GM12872 (cell line): ENCODE measurements at regions not wholly inside any gene's neighbourhood (a gene's known extent, or its start where the extent isn't known, plus 50 kb on each side); places are given as distances from the start of the nearest gene placed in this dataset.

Experiments used
- TF ChIP-seq, protein P1 (sequence below): IDR thresholded peaks from 3 replicates; pipeline ENCODE4 v1.5.1; 2011; ENCODE audit warnings: low read depth, mild to moderate bottlenecking, low read length, moderate library complexity; ENCODE audit not compliant: insufficient read depth

DNA sequence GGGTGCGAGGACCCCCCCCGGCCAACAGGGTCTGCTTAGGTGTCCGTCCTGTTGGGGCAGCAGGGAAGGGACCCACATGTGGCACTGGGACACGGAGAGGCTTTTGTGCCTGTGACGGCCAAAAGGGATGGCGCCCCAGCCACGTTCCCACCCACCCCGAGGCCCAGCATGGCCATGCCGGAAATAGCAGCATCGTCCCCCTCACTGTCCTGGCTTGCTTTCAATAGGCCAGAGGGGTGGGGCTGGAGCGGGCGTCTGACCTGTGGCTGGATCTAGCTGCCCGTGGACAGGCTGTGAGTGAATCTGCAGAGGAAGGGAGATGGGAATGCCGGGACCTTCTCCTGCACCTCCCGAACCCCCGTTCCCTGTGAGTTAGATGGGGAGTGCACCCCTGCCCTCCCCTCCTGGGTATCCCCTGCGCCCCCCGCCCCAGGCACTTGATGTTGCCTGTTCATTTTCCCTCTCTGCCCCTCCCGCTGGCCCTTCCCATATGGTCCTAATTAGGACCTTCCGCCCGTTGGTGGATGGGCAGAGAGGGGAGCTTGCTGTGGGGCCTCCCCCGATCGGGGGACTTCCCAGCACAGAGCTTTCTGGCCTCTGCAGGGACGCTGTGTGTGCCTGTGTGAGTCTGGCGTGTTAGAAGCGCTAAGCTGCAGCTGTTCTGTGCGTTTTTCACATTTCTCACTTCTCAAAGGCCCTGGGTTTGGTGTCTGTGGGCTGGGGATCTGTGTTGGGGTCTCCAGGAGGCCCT, 292.8 kb downstream of the SEC14L1 start:
- TF ChIP-seq, protein P1, sequence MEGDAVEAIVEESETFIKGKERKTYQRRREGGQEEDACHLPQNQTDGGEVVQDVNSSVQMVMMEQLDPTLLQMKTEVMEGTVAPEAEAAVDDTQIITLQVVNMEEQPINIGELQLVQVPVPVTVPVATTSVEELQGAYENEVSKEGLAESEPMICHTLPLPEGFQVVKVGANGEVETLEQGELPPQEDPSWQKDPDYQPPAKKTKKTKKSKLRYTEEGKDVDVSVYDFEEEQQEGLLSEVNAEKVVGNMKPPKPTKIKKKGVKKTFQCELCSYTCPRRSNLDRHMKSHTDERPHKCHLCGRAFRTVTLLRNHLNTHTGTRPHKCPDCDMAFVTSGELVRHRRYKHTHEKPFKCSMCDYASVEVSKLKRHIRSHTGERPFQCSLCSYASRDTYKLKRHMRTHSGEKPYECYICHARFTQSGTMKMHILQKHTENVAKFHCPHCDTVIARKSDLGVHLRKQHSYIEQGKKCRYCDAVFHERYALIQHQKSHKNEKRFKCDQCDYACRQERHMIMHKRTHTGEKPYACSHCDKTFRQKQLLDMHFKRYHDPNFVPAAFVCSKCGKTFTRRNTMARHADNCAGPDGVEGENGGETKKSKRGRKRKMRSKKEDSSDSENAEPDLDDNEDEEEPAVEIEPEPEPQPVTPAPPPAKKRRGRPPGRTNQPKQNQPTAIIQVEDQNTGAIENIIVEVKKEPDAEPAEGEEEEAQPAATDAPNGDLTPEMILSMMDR, result no peak

DNA sequence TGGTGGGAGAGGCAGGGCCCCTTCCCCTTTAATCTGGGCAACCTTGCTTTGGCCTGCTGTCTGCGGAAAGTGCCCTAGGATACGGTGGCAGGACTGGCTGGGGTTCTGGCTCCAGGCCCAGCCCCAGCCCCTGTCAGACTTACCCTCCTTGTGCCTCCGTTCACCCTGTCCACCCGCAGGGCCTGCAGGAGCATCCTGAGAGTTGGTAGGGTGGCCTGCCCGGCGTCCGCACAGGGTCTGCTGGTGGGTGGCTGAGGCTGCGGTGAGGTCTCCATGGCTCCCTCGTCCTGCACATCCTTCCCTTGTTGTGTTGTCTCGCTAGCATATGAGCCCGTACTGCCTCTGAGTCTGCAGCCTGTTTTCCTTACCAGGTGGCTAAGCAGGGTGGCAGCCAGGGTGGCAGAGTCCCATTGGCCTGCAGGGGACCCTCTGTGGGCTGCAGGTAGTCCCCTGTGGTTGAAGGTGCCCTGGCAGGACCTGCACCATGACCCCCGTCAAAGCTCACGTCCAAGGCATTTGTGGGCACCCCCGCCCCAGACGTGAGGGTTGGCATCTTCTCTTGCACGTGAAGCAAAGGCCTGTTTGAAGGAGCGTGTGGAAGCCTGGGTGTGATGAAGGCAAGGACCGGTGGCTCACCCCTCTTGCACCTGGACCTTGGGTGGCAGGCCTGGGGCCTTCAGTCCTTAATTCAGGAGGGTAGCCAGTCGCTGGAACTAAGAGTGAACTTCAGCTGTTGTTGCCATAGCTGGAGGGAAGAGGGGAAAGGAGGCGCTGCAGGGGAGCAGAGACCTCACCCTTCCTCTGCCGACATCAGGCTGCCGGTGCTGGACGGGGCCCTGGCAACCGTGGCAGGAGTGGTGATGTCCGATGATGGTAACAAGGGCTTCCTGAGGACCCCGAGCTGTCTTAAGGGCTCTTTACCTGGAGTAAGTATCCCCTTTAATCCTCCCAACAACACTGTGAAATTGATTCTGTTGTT, 293.7 kb downstream of the SEC14L1 start:
- TF ChIP-seq, protein P1, result no peak

DNA sequence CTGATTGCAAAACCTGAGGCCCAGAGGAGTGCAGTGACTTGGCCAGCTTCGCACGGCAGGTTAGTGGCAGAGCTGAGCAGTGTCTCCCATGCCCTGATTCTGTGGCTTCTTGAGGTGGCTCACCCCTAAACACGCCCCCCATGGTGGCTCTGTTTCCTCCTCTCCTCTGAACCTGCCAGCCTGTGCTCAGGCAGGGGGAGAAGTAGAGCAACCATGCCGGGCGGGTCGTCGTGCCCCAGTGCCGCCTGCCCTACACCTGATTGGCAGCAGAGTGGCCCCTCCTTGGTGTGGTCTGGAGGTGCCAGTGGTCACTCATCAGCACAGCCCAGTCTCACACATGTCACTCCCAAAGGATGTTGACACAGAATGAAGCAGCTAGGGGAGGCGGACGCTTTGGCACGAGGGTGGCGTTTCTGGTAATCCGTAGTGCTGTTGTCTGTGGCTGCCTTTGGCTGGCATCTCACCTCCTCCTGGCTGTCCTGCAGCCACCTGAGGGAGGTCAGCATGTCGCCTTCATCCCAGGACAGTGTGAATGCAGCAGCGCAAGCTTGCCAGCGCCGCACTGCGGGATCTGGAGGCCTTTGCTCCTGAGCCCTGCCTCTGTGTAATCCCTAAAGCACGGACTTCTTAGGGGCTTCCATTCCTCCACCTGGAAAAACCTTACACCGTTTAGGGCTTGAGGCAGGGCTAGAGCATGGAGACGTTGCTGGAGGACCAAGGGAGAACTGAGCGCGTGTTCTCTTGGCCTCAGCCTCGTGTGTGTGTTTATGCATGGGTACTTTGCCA, 294.7 kb downstream of the SEC14L1 start:
- TF ChIP-seq, protein P1, result no peak

DNA sequence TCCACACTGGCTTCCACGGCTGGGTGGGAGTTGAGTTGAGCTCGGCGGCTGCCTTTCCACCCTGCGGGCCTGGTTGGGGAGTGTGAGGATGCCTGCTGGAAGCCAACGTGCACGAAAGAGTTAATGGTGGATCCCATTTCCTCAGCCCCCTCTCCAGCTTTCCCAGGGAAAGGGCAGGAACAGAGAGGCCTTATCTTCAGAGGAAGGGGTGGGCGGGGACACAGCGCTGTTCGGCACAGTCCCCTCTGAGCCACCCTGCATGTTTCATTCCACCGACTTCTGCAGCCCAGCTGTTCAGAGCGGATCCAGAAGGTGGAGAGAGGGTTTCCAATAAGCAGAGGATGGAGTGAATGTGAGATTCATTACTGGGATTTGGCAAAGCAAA, 295.3 kb downstream of the SEC14L1 start:
- TF ChIP-seq, protein P1, result no peak

DNA sequence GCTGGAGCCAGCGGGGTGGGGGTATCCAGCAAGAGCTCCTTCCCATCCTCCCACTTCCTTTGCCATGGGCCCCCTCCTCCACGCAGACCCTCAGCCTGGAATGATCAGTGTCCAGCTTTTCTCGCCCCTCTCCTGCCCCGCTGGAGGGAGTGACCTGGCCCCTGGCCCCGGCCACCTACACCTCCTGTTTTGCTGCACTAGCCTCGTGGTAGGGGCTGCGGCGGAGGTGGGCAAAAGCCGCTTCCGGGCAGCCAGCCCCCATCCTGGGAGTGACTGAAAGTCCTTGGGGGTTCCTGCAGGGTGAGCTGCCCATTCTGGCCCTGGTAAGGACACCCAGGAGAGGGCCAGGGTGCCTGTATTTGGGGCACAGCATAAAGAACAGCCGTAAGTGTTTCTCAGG, 295.7 kb downstream of the SEC14L1 start:
- TF ChIP-seq, protein P1, result no peak

DNA sequence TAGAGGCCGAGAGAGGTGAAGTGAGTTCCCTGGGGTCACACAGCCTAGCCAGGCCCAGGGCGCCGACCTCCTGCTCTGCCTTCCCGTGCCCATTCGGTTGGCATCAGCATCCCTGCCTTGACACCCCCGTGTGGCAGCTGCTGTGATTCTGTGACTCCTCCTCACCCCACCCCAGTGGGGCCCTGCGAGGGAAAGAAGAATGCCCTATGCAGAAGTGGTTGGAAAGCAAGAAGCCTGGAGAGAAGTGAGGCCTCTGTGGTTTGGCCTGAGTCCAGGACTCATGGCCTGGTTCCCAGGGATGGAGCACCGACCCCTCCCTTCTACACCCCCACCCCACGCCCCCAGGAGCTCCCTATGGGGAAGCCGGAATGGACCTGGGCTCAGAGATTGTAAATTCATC, 296.2 kb downstream of the SEC14L1 start:
- TF ChIP-seq, protein P1, result no peak

DNA sequence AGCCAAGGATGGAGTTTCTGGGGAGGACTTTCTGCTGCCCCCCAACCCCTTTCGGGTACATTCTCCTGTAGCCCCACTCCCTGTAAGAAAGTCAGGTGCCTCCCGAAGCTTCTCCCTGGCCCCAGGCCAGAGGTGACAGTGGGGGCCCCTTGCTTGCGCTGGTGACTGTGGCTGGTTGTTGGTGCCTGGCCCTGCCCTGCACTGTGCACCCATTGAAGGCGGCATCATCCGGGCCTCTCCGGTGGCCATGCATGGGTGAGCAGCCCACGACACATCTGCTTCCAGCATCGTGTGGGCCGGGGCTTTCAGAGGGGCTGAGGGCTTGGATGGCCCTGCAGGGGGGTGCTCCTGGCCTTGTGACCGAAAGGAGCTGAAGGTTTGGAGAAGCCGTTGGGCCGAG, 297.0 kb downstream of the SEC14L1 start:
- TF ChIP-seq, protein P1, result no peak
